ENCODE measurements at regions not wholly inside any gene's neighbourhood (a gene's known extent, or its start where the extent isn't known, plus 50 kb on each side); places are given as distances from the start of the nearest gene placed in this dataset.
"Not testable (repeated sequence)": the region's sequence is repeated elsewhere in the genome, so short reads cannot be mapped to it uniquely, and the experiment has no call there.

GRCh38 chr3:110248666-110249065 is 823.0 kb upstream of the NECTIN3 start:
- no peak for DNase-seq

GRCh38 chr3:110253794-110254193 is 817.8 kb upstream of the NECTIN3 start:
- no peak for DNase-seq

DNA sequence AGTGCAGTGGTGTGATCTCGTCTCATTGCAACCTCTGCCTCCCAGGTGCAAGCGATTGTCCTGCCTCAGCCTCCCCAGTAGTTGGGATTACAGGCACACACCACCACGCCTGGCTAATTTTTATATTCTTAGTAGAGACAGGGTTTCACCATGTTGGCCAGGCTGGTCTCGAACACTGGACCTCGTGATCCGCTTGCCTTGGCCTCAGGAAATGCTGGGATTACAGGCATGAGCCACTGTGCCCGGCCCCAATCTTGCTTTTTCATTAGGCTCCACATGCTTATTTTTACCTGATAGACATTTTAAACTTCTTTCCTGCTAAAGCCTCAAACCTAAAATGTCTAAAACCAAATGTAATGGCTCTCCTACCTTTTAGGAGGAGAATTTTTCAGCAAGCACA is 817.0 kb upstream of the NECTIN3 start:
- no peak for DNase-seq

- no peak for DNase-seq
Observed at GRCh38 chr3:110261141-110261540, 810.5 kb upstream of the NECTIN3 start.

DNA sequence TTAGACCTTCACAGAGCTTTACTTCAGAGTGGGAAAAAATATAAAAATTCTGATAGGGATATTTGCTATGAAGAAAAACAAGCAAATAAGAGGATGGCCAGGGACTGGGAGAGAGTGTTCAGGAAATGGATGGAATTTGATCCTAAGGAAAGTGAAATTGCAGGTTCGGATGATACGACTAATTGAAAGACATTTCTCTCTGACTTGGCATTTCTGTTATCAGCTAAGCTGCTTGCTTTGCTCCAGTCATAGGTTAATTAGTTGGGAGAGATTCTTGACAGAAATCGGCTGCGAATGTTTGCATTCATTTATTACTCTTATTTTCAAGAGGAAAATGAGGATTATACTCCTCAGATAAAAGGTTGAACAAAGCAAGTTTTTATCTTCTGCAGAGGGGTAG is 808.7 kb upstream of the NECTIN3 start:
- no peak for DNase-seq

DNA sequence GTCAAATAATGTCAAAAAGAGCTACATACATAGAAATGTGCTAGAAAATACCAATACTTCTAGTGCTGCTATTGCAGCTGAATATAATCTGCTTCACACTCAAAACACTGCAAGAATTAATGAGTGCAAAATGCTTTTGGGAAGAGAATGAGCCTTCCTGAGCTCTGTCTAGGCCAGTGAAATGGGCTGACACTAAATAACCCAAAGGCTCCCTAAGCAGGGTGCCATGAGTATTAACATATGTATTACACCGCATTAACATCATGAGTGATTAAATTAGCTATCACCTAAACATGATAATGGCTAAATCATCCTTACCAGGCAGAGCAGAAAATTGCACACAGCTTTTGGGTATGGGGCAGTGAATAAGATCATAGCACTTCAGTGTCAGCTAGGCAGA is 806.3 kb upstream of the NECTIN3 start:
- DNase-seq: no peak

DNA sequence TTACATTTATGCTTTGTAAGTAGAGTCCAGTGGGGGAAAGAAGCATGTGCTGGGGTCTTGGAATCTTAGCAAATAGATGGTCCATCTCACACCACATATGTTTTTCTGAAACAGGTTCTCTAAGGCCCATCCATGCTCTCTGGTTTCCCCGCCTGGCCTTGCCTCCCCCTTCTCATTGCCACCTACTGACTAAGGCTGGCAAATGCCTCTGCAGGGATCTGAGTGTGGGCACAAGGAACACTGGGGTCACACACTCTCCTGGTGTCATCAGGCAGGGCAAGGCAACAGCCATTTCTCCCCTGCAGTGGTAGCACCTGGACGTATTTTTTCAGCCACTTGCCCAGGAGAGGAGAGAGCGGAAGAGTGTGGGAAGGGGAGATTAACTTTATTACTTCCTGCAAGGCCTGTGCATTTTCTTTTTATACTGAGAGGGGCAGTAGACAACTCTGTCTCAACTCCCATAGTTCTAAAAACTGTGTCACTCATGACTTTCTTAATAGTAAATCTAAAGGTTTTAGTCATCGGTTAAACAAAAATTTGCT is 804.2 kb upstream of the NECTIN3 start:
- DNase-seq: no peak

DNA sequence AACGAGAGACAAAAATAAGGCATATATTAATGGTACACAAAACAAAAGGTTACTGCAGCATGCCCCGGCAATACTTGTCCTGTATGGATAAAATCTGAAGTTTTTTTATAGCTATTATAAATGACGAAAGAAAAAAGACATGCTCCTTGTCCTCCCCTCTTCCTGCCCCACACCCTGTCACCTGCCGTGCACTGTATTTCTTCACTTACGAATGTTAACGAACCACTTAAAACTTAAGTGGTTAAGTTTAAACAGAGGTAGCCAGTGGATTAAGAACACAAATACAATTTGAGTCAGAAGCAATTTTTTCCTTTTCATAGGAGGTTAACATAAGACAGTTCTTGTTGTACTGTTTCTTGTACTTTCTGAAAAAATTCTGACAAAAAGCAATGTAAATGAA is 799.1 kb upstream of the NECTIN3 start:
- no peak for DNase-seq

GRCh38 chr3:110291886-110292501 is 779.6 kb upstream of the NECTIN3 start:
- DNase-seq: no peak

GRCh38 chr3:110293660-110294059 is 778.0 kb upstream of the NECTIN3 start:
- no peak for DNase-seq

GRCh38 chr3:110296885-110297284 is 774.7 kb upstream of the NECTIN3 start:
- DNase-seq: no peak

DNA sequence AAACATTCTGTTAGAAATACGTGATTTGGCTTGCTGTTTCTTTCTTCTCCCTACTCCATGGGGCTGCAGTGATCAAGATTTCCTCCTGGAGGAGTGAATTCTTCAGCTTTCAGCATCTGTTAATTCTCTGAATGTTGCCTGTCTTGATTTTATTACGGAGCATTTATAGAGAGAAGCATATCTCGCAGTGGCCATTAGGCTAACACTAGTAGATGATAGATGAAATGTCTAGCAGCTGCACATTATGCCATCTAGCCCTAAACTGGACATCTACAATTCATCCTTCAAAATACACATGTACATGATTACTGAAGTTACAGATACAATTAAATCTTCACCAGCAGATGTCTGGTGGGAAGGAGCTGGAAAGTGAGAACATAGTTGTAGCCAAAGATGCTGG is 769.8 kb upstream of the NECTIN3 start:
- no peak for DNase-seq

DNA sequence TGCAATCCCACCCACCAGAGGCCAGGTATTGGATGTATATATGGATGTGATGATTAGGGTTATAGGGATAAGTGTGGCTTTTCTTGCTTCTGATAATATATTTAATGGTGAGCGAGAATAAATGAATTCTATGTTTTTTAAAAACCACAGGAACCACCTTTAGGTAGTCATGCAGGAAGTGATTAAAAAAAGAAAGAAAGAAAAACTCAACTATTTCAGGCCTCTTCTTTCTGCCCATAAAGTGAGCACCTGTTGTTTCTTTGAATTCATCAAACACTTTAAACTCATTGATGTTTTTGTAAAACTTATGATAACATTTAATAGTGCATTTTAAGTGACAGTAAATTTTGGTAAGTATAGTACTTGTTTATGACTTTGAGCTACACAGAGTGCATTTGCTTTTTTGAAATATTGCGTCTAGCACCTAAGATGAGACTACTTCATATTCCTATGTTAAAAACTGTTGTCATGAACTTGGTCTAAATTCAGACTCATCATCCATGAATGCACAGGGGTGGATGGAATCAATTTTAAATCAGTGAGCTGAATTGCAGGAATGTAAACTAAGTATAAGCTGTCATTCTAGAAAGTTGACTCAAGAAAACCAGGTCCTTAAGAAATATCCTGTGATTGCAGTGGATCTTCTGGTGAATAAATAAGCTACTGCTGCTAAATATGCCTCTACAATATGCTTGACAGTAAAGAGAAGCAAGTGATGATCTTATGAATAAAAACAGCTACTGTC is 764.4 kb upstream of the NECTIN3 start:
- DNase-seq: no peak

- DNase-seq: no peak
Observed at GRCh38 chr3:110311541-110311940, 760.1 kb upstream of the NECTIN3 start.

GRCh38 chr3:110314512-110315114 is 757.0 kb upstream of the NECTIN3 start:
- DNase-seq: peak; percentile 4

GRCh38 chr3:110318108-110318507 is 753.5 kb upstream of the NECTIN3 start:
- peak; percentile 4 for DNase-seq

DNA sequence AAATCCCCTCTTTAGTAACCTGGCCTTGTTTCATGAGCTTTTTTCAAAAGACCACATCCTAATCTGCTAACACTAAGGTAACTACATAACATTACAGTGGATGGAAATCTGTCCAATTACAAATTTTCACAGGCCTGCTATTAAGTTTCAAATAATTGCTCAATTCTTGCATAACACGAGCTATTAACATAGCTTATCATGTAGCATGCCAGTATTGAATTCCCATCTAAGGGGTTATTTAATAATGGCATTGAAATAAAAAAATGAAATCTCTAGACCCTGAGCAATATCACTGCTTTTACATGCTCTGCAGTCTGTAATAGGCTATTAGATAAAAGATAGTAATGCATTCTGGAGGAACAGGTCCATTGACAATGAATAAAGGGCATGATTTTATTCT is 748.3 kb upstream of the NECTIN3 start:
- no peak for DNase-seq

DNA sequence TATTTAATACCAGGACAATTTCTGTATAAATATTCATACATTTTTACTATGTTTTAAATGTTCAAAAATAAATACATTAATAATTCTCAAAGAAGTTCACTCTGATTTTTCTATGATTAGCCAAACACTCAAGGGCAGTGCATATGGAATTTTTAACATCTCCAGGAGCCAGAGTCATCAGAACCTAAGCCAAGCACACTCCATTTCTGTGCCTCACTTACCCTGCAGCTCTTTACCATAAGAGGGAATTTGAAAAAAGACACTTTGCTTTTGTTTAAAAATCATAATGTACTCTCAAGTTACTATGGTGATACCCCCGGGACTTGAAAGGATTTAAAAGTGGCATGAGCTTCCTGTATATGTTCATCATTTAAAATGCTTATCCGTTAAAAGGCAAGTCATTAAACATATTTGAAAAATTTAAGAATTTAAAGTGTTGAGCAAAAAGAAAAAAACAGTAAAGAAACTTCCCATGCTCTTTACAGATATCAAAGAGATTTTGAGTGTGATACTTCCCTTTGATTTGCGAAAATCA is 747.4 kb upstream of the NECTIN3 start:
- no peak for DNase-seq

DNA sequence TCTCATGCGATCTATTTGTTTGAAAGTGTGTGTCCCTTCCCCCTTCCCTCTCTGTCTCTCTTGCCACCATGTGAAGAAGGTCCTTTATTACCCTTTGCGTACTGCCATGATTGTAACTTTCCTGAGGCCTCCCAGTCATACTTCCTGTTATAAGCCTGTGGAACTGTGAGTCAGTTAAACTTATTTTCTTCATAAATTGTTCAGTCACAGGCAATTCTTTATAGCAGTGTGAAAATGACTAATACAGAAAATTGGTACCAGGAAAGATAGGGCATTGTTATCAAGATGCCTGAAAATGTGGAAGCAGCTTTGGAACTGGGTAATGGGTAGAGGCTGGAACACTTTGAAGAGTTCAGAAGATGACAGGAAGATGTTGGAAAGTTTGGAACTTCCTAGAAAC is 743.7 kb upstream of the NECTIN3 start:
- DNase-seq: no peak

DNA sequence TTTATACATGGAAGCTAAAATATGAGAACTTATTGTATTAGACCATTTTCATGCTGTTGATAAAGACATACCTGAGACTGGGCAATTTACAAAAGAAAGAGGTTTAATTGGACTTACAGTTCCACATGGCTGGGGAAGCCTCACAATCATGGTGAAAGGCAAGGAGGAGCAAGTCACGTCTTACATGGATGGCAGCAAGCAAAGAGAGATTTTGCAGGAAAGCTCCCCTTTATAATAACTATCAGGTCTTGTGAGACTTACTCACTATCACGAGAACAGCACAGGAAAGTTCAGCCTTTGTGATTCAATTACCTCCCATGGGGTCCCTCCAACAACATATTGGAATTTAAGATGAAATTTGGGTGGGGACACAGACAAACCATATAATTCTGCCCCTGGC is 740.1 kb upstream of the NECTIN3 start:
- DNase-seq: not testable (repeated sequence)

- no peak for DNase-seq
Observed at GRCh38 chr3:110332629-110333028, 739.0 kb upstream of the NECTIN3 start.

DNA sequence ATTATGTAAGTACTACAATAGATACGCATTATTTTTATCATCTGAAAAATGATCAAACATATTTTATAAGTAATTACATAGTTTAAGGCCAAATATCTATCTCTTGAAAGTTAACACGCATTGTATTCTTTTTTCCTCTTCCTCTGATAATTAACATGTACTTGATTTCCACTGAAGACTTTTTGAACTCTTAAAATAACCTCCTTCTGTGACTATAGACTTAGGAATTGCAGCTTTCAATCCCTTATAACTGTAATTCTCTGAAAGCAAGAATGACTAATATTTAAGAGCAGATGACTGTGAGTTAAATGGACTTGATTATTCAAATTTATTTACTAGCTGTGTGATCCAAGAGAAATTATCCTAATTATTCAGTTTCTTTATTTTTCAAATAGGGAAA is 730.6 kb upstream of the NECTIN3 start:
- DNase-seq: no peak

DNA sequence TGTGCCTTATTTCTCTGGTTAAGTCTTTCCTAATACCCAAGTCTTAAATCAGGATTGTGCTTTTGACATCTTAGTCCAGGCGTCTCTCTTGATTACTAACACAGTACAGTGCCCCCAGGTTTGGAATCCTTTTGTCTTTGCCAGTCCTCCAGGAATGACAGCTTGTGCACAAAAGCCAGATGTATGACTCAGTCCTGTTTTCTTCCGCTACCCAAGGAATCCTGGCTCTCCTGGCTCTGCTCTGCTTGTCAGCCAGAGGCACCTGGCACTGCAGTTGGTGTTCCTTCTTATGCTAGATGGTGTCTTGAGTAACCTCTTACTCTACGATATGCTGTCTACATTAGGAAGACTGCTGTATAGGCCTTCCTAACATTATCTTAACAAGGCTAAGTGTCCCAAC is 728.2 kb upstream of the NECTIN3 start:
- no peak for DNase-seq

DNA sequence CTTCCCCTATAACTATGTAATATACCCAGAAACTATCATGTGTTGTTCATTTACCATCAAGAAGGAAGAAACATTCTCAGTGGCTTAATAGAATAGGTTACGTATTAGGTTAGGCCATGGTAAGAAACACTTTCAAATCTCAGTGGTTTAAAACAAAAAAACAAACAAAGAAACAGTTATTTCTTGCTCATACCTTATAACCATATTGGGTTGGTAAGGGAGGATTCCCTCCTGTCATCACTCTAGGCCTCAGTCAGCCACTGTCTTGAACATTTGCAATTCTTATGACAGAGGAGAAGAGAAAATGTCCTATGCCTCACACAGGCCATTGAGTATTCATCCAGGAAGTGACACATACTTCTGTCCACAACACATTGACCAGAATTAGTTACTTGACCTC is 727.7 kb upstream of the NECTIN3 start:
- DNase-seq: no peak

Measured in NCI-H774 (cell line).